ENCODE measurements at regions not wholly inside any gene's neighbourhood (a gene's known extent, or its start where the extent isn't known, plus 50 kb on each side); places are given as distances from the start of the nearest gene placed in this dataset.
"Not testable (repeated sequence)": the region's sequence is repeated elsewhere in the genome, so short reads cannot be mapped to it uniquely, and the experiment has no call there.

DNA sequence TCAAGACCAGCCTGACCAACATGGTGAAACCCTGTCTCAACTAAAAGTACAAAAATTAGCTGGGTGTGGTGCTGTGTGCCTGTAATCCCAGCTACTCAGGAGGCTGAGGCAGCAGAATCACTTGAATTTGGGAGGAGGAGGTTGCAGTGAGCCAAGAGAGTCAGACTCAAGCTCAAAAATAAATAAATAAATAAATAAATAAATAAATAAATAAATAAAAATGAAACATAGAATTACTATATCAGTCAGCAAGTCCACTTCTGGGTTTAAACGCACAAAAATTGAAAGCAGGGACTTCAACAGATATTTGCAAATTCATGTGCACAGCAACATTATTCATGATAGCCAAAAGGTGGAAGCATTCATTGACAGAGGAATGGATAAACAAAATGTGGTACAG, 875.2 kb upstream of the ALG10B start:
- H3K36me3 ChIP-seq (ENCODE audit: low read depth, missing control alignments); H3K27ac ChIP-seq; H3K27me3 ChIP-seq; H3K4me1 ChIP-seq; H3K9me3 ChIP-seq; H3K4me3 ChIP-seq; DNase-seq; intact Hi-C loops (cut with DNase I; ENCODE audit: low total_unique reads): not testable (repeated sequence)
- WGBS, 2 donors = 47 to 75% methylated on average over 1 of the region's 1 CpG

GRCh38 chr12:37455646-37456045, 860.9 kb upstream of the ALG10B start:
- H3K4me3 ChIP-seq; H3K9me3 ChIP-seq; H3K27ac ChIP-seq; DNase-seq; intact Hi-C loops (cut with DNase I; ENCODE audit: low total_unique reads); H3K27me3 ChIP-seq; H3K36me3 ChIP-seq (ENCODE audit: low read depth, missing control alignments); H3K4me1 ChIP-seq: not testable (repeated sequence)
- 17 to 19% methylated on average over 3 of the region's 3 CpGs for WGBS, 2 donors

GRCh38 chr12:37497939-37498338, 818.6 kb upstream of the ALG10B start:
- H3K4me3 ChIP-seq; H3K27me3 ChIP-seq; H3K4me1 ChIP-seq; DNase-seq; H3K9me3 ChIP-seq; intact Hi-C loops (cut with DNase I; ENCODE audit: low total_unique reads); H3K36me3 ChIP-seq (ENCODE audit: low read depth, missing control alignments); H3K27ac ChIP-seq: not testable (repeated sequence)
- 81% methylated on average over 4 of the region's 4 CpGs for WGBS, 2 donors

DNA sequence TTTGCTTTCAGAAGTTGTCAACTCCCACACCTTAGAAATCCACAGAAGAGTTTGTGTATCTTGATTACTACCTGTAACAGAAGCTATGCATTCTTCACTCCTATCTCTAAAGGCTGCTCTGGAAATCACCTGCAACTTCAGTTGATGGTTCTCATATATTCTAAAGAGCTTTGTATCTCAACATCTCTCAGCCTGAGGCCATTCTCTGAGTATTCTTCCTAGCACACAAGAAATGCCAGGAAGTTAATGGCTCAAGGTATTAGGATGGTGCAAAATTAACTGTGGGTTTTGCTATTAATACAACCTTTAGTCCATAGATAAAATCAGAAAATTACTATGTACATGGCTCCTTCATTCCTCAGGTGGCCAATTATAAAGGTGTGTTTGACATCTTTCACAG, 806.3 kb upstream of the ALG10B start:
- H3K4me1 ChIP-seq; H3K36me3 ChIP-seq (ENCODE audit: low read depth, missing control alignments); intact Hi-C loops (cut with DNase I; ENCODE audit: low total_unique reads): not testable (repeated sequence)

GRCh38 chr12:37540581-37540980, 776.0 kb upstream of the ALG10B start:
- H3K27ac ChIP-seq; intact Hi-C loops (cut with DNase I; ENCODE audit: low total_unique reads); DNase-seq; H3K36me3 ChIP-seq (ENCODE audit: low read depth, missing control alignments); H3K4me3 ChIP-seq; H3K9me3 ChIP-seq; H3K4me1 ChIP-seq; H3K27me3 ChIP-seq: not testable (repeated sequence)
- WGBS, 2 donors = 74 to 80% methylated on average over 9 of the region's 9 CpGs

More for the DNA sequence above, 806.3 kb upstream of the ALG10B start:
- not testable (repeated sequence) for H3K27ac ChIP-seq, H3K27me3 ChIP-seq, H3K4me3 ChIP-seq, H3K9me3 ChIP-seq, DNase-seq

DNA sequence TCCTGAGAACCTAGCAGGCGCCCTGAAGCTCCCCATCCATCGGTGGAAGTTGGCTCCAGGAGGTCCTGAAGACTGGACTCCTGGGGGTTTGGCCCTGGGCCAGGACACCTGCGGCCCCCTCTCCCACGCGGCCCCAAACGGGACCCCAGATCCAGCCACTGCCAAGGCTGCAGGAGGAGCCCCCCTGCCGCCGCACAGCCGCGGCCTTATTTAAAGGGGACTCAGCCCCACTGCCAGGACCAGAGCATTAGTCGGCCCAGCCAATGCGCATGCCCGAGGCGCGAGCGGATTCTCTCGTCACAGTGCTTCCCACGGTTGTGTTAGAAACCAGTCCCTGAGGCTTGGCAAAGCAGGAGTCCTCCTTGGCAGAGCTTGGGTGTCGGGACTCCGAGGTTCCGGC, 775.2 kb upstream of the ALG10B start:
- no peaks in the 10 kb centered on the region for H3K9me3 ChIP-seq
- intact Hi-C loops (cut with DNase I; ENCODE audit: low total_unique reads) = no loop called here
- no peak for TF ChIP-seq POLR2A (IDR thresholded peaks at IDR 0.05)
- TF ChIP-seq, protein P1, sequence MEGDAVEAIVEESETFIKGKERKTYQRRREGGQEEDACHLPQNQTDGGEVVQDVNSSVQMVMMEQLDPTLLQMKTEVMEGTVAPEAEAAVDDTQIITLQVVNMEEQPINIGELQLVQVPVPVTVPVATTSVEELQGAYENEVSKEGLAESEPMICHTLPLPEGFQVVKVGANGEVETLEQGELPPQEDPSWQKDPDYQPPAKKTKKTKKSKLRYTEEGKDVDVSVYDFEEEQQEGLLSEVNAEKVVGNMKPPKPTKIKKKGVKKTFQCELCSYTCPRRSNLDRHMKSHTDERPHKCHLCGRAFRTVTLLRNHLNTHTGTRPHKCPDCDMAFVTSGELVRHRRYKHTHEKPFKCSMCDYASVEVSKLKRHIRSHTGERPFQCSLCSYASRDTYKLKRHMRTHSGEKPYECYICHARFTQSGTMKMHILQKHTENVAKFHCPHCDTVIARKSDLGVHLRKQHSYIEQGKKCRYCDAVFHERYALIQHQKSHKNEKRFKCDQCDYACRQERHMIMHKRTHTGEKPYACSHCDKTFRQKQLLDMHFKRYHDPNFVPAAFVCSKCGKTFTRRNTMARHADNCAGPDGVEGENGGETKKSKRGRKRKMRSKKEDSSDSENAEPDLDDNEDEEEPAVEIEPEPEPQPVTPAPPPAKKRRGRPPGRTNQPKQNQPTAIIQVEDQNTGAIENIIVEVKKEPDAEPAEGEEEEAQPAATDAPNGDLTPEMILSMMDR (IDR thresholded peaks at IDR 0.05) = no peak
- H3K27ac ChIP-seq = no peak overlapping the region
- no peak for DNase-seq
- no peaks in the 10 kb centered on the region for H3K27me3 ChIP-seq
- H3K4me1 ChIP-seq = no peaks in the 10 kb centered on the region
- no peak overlapping the region for H3K4me3 ChIP-seq
- no peaks in the 10 kb centered on the region for H3K36me3 ChIP-seq (ENCODE audit: low read depth, missing control alignments)
- 57 to 75% methylated on average over 1 to 20 of the region's 21 CpGs for WGBS, 2 donors

DNA sequence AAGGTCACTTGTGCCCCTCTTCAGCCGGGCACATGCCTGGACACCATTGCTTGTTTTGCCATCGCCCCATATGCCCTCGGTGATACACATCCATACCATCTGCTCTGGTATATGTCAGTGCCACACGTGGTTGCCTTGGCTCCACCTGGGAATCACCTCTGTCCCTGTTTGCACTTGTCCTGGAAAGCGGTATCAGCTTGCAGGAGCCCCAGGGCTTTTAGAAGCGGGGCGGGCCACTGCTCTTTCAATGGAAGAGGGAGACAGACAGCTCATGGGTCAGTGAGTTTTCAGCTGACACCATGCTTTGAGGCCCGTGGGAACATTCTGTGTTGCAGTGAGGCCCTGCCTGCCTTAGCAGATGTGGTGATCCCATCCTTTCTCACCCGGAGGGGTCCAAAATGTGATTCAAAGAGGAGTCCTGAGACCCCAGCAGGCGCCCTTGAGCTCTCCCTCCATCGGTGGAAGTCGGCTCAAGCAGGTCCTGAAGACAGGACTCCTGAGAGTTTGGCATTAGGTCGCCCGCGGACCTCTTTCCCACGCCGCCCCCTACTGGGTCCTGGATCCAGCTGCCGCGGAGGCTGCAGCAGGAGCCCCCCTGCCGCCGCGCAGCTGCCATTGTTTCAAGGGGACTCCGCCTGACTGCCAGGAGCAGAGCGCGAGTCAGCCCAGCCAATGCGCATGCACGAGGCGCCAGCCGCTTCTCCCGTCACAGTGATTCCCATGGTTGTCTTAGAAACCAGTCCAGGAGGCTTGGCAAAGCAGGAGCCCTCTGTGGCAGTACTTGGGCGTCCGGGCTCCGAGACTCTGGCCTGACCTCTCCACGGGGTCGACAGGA, 773.2 kb upstream of the ALG10B start:
- TF ChIP-seq POLR2A (IDR thresholded peaks at IDR 0.05) = no peak
- TF ChIP-seq, protein P1 (IDR thresholded peaks at IDR 0.05) = no peak
- Histone ChIP-seq H3K27ac (no peak overlapping the region), H3K4me3 (no peak overlapping the region), H3K27me3 (no peaks in the 10 kb centered on the region), H3K4me1 (no peaks in the 10 kb centered on the region), H3K36me3 (ENCODE audit: low read depth, missing control alignments) (no peaks in the 10 kb centered on the region), H3K9me3 (no peaks in the 10 kb centered on the region)
- DNase-seq = no peak
- intact Hi-C loops (cut with DNase I; ENCODE audit: low total_unique reads) = no loop called here
- 52 to 63% methylated on average over 9 to 35 of the region's 35 CpGs for WGBS, 2 donors

All from testis (tissue), 2 donors.